GM19397 (cell line): ENCODE measurements at regions not wholly inside any gene's neighbourhood (a gene's known extent, or its start where the extent isn't known, plus 50 kb on each side); places are given as distances from the start of the nearest gene placed in this dataset.
"Not testable (repeated sequence)": the region's sequence is repeated elsewhere in the genome, so short reads cannot be mapped to it uniquely, and the experiment has no call there.

Experiments used
- ATAC-seq: cut with Tn5 transposase; IDR thresholded peaks from one replicate; pipeline ENCODE4 v1.9.1; 2021; ENCODE audit warnings: mild to moderate bottlenecking, moderate library complexity; ENCODE audit not compliant: unreplicated experiment

- ATAC-seq = not testable (repeated sequence)
Measured at GRCh38 chr16:31975826-31976419, 102.3 kb downstream of the ZNF267 start.

GRCh38 chr16:31978463-31978862 lies 104.9 kb downstream of the ZNF267 start:
- ATAC-seq = not testable (repeated sequence)

DNA sequence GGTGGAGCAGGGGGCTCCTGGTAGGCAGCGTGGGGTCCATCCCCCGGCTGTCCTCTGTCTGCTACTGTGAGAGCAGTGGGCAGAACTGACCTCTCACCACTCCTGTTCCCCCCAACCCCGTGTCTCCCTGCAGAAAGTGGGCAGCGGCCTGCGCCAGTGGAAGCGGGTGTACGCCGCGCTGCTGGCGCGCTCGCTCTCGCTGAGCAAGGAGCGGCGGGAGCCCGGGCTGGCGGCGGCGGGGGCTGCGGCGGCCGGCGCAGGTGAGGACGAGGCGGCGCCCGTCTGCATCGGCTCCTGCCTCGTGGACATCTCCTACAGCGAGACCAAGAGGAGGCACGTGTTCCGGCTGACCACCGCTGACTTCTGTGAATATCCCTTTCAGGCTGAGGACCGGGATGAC lies 108.1 kb downstream of the ZNF267 start:
- ATAC-seq = not testable (repeated sequence)

DNA sequence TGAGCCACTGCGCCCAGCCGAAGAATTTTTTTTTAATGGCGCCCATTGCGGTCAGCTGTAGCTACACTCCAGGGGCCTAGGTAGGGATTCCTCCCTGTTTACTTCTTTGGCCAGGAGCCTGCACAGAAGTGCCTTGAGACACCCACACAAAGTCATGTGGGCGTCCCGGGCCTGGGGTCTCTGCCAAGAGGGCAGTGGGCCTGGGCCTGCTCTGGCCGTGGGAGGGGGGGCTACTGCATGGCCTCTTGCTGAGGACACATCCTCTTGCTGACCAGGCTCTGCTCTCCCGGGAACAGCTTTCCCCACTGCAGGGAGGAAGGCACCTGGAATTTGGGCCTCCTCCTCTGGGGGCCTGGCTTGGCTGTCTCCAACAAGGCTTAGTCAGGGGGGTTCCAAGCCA lies 109.4 kb downstream of the ZNF267 start:
- not testable (repeated sequence) for ATAC-seq

DNA sequence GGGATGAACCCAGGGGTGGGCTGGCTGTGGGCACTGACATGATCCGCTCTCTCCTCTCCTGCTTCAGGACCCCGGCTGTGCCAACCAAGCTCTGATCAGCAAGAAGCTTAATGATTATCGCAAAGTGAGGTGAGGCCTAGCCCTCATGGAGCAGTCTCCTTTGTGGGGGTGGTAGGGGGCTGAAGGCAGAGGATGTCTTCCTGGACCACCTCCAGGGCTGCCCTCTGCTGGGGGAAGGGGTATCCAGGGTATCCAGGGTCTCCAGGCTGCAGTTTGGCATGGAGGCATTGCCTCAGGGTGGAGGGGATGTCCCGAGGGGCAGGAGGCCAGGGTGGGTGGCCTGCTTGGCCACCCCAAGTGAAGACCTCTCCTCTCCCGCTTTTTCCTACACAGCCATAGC lies 110.1 kb downstream of the ZNF267 start:
- ATAC-seq = not testable (repeated sequence)

GRCh38 chr16:31986895-31987294 lies 113.3 kb downstream of the ZNF267 start:
- not testable (repeated sequence) for ATAC-seq

- not testable (repeated sequence) for ATAC-seq
Measured at GRCh38 chr16:31988595-31989581, 115.3 kb downstream of the ZNF267 start.

- not testable (repeated sequence) for ATAC-seq
Measured at GRCh38 chr16:31990261-31990660, 116.7 kb downstream of the ZNF267 start.

DNA sequence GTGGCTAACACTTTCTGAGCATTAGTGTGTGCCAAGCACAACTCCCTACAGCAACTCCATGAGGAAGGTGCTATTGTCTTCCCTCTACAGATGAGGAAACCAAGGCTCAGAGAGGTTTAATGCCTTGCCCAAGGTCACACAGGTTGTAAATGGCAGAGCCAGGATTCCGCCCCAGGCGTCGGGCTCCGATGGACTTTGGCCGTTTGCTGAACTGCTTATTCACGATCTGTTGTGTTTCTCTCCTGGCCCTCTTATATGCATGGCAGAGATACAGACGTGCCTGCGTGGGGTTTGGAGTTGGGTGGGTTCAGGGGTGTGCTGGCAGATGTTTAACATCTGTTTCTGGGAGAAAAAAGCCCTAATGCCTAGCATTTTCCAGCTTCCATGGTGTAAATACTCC lies 117.4 kb downstream of the ZNF267 start:
- not testable (repeated sequence) for ATAC-seq

DNA sequence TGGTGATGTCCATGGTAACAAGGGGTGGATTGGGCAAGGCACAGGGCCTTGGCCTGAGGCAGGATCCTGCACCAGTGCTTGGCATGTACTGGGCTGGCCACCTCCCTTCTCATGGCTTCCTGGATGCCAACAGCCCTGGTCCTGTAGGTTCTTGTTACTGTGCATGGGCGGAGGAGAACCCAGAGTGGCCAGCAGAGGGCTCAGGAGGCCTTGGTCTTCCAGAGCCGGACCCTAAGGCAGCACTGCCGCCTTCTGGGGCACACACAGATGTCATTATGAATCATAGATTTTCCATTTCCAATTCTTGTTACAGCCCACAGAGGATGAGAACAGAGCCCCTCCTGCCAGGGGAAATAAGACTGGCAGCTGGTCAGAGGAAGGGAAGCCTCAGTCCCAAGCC lies 122.7 kb downstream of the ZNF267 start:
- not testable (repeated sequence) for ATAC-seq

- not testable (repeated sequence) for ATAC-seq
Measured at GRCh38 chr16:32002496-32002895, 128.9 kb downstream of the ZNF267 start.

- not testable (repeated sequence) for ATAC-seq
Measured at GRCh38 chr16:32003819-32004218, 130.2 kb downstream of the ZNF267 start.

DNA sequence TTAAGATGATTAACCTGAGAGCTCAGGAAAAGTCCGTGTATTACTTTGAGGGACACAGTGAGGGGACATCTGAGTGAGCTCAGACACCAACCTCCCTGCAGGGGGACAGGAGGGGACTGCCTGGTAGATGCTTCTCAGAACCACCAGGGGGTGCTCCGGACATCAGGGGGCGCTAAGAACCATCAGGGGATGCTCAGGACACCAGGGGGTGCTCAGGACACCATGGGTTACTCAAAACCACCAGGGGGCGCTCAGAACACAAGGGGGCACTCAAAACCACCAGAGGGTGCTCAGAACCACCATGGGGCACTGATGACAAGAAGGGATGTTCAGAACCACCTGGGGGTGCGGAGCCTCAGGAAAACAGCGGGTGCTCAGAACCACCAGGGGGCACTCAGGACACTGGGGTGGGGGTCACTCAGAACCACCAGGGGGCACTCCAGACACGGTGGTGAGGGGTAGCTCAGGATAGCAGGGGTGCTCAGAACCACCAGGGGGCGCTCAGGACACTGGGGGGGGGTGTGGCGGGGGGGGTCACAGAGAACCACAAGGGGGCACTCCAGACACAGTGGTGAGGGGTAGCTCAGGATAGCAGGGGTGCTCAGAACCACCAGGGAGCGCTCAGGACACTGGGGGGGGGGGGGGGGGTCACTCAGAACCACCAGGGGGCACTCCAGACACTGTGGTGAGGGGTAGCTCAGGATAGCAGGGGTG lies 165.3 kb downstream of the ZNF267 start:
- ATAC-seq = not testable (repeated sequence)

- ATAC-seq = not testable (repeated sequence)
Measured at GRCh38 chr16:32039919-32040318, 166.3 kb downstream of the ZNF267 start.

DNA sequence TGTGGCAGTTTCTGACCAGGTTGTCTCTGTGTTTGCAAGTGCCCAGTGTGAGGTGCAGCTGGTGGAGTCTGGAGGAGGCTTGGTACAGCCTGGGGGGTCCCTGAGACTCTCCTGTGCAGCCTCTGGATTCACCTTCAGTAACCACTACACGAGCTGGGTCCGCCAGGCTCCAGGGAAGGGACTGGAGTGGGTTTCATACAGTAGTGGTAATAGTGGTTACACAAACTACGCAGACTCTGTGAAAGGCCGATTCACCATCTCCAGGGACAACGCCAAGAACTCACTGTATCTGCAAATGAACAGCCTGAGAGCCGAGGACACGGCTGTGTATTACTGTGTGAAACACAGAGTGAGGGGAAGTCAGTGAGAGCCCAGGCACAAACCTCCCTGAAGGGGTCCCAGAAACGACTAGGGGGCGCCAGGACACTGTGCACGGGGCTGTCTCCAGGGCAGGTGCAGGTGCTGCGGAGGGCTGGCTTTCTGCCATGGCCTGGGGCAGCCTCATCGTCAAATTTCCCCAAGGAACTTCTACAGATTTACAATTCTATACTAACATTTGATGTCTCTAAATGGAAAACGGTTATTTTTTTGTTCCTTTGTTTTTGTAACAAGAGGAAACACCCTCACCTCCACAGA lies 187.0 kb upstream of the TP53TG3D start:
- not testable (repeated sequence) for ATAC-seq

- not testable (repeated sequence) for ATAC-seq
Measured at GRCh38 chr16:32071586-32071985, 181.5 kb upstream of the TP53TG3D start.

GRCh38 chr16:32083891-32084290 lies 169.2 kb upstream of the TP53TG3D start:
- not testable (repeated sequence) for ATAC-seq

- ATAC-seq = not testable (repeated sequence)
Measured at GRCh38 chr16:32084656-32085401, 168.3 kb upstream of the TP53TG3D start.

DNA sequence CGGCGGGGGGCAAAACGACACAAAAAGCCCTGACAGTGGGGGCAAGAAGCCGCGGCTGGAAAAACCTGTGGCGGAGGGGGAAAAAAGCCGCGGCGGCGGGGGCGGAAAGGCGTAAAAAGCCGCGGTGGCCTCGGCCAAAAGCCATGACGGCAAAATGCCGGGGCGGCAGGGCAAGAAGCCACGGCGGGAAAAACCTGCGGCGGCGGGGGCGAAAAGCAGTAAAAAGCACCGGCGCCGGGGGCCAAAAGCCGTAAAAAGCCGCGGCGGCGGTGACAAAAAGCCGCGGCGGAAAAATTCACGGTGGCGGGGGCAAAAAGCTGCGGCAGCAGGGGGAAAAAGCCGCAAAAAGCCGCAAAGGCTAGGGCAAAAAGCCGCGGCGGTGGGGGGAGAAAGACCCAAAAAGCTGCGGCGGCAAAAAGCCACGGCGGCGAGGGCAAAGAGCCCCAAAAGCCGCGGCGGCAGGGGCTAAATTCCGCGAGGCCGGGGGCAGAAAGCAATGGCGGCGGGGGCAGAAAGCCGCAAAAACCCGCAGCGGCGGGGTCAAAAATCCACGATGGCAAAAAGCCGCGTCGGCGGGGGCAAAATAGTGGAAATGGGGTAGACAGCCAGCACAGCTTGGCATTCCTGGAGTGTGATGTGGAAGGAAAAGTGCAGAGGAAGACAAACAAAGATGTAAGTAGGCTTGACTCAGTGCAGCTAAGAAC lies 167.5 kb upstream of the TP53TG3D start:
- ATAC-seq = not testable (repeated sequence)
